CD14-positive monocyte (primary cell): ENCODE measurements at regions not wholly inside any gene's neighbourhood (a gene's known extent, or its start where the extent isn't known, plus 50 kb on each side); places are given as distances from the start of the nearest gene placed in this dataset.

Experiments
- DNase-seq, 3 donors: peaks; one replicate each; pipeline ENCODE4 v3.0.0-alpha.2; 2011 to 2022
- H2AFZ ChIP-seq: 2 replicates; pipeline ENCODE4 v1.6.0; 2012; ENCODE audit warnings: mild to moderate bottlenecking, low read depth, low read length, inconsistent platforms; ENCODE audit not compliant: insufficient read depth, poor library complexity, severe bottlenecking
- H3K27ac ChIP-seq, 2 donors: 1 replicate in 1 of 2; 2 replicates in 1 of 2; pipeline ENCODE4 v1.5.1; 2012 to 2013; ENCODE audit warnings: low read length in 2 of 2, control low read depth in 1 of 2, inconsistent platforms in 1 of 2, low read depth in 1 of 2, mild to moderate bottlenecking in 1 of 2
- H3K27me3 ChIP-seq, 2 donors: one replicate each; pipeline versions ENCODE4 v1.6.0 to v1.6.1; 2011 to 2013; ENCODE audit warnings: low read length in 2 of 2; ENCODE audit not compliant: control insufficient read depth in 2 of 2, insufficient read depth in 2 of 2
- H3K36me3 ChIP-seq, 2 donors: replicated peaks in 1 of 2; 1 replicate in 1 of 2; 2 replicates in 1 of 2; pipeline versions ENCODE4 v1.5.1 to v1.6.1; 2012 to 2013; ENCODE audit warnings: low read length in 2 of 2, control low read depth in 1 of 2, inconsistent platforms in 1 of 2, mild to moderate bottlenecking in 1 of 2; ENCODE audit not compliant: insufficient read depth in 2 of 2, control insufficient read depth in 1 of 2
- H3K4me1 ChIP-seq, 2 donors: 1 replicate in 1 of 2; 2 replicates in 1 of 2; pipeline versions ENCODE4 v1.5.1 to v1.6.1; 2012 to 2013; ENCODE audit warnings: low read length in 2 of 2, control low read depth in 1 of 2, inconsistent platforms in 1 of 2, mild to moderate bottlenecking in 1 of 2, moderate library complexity in 1 of 2; ENCODE audit not compliant: insufficient read depth in 2 of 2, control insufficient read depth in 1 of 2
- H3K4me2 ChIP-seq: replicated peaks from 2 replicates; pipeline ENCODE3; 2012; ENCODE audit warnings: low read length, moderate library complexity, mild to moderate bottlenecking; ENCODE audit not compliant: poor library complexity, severe bottlenecking; ENCODE audit errors: extremely low read depth
- H3K4me3 ChIP-seq, 3 experiments: fragments of 200-600 bp in 1 of 3; sonication (generic) in 1 of 3; replicated peaks in 1 of 3; 1 replicate in 2 of 3; 2 replicates in 1 of 3; pipeline ENCODE4 v1.5.1; 2011 to 2013; ENCODE audit warnings: low read length in 3 of 3, mild to moderate bottlenecking in 3 of 3, control low read depth in 2 of 3, low read depth in 2 of 3, inconsistent platforms in 1 of 3, moderate library complexity in 1 of 3
- H3K79me2 ChIP-seq: 2 replicates; pipeline ENCODE4 v1.6.0; 2012; ENCODE audit warnings: mild to moderate bottlenecking, control low read depth, inconsistent platforms, low read length, moderate library complexity; ENCODE audit not compliant: insufficient read depth
- H3K9ac ChIP-seq: 2 replicates; pipeline ENCODE4 v1.6.0; 2017; ENCODE audit warnings: low read length, mild to moderate bottlenecking; ENCODE audit not compliant: insufficient read depth, poor library complexity, severe bottlenecking
- H3K9me3 ChIP-seq, 2 donors: replicated peaks in 1 of 2; 1 replicate in 1 of 2; 2 replicates in 1 of 2; pipeline versions ENCODE4 v1.5.1 to v1.6.1; 2012 to 2013; ENCODE audit warnings: low read length in 2 of 2, control low read depth in 1 of 2; ENCODE audit not compliant: control insufficient read depth in 1 of 2, insufficient read depth in 1 of 2
- H4K20me1 ChIP-seq: 2 replicates; pipeline ENCODE4 v1.6.0; 2012; ENCODE audit warnings: mild to moderate bottlenecking, low read length, control low read depth, moderate library complexity; ENCODE audit not compliant: insufficient read depth
- H3K27ac Mint-ChIP-seq, 7 donors: one replicate each; pipeline ENCODE4 v1.8.0; 2020; ENCODE audit warnings: mild to moderate bottlenecking in 7 of 7, mixed read lengths in 7 of 7, moderate library complexity in 6 of 7, inconsistent platforms in 2 of 7
- H3K27me3 Mint-ChIP-seq, 3 donors: one replicate each; pipeline ENCODE4 v1.8.0; 2021 to 2022; ENCODE audit warnings: low read depth in 3 of 3, mild to moderate bottlenecking in 3 of 3, mixed read lengths in 3 of 3, moderate library complexity in 3 of 3, inconsistent platforms in 1 of 3
- H3K36me3 Mint-ChIP-seq, 2 donors: one replicate each; pipeline ENCODE4 v1.8.0; 2020; ENCODE audit warnings: mixed read lengths in 2 of 2, inconsistent platforms in 1 of 2, mild to moderate bottlenecking in 1 of 2
- H3K4me1 Mint-ChIP-seq: one replicate; pipeline ENCODE4 v1.8.0; 2020; ENCODE audit warnings: mild to moderate bottlenecking, mixed read lengths
- H3K4me3 Mint-ChIP-seq, 2 donors: one replicate each; pipeline ENCODE4 v1.8.0; 2020; ENCODE audit warnings: mild to moderate bottlenecking in 2 of 2, mixed read lengths in 2 of 2, moderate library complexity in 1 of 2
- H3K9me3 Mint-ChIP-seq, 7 donors: one replicate each; pipeline ENCODE4 v1.8.0; 2020 to 2022; ENCODE audit warnings: mixed read lengths in 7 of 7, mild to moderate bottlenecking in 6 of 7, moderate library complexity in 6 of 7, inconsistent platforms in 2 of 7
- CTCF ChIP-seq: fragments of 200-600 bp; IDR thresholded peaks from one replicate; pipeline ENCODE4 v1.8.0; 2022; ENCODE audit warnings: antibody characterized with exemption, mild to moderate bottlenecking
- WGBS: methylation state at CpG from one replicate; pipeline ENCODE4 v1.1.5; 2013; ENCODE audit warnings: missing lambda C conversion rate; ENCODE audit not compliant: insufficient coverage; 5-methylcytosine and 5-hydroxymethylcytosine counted together
- intact Hi-C, 2 donors: fragments of 100-400 bp; cut with micrococcal nuclease; formaldehyde crosslinking; loops; one replicate each; pipeline versions ENCODE4 v1.15.0 to v1.15.1; 2023

GRCh38 chr20:60559462-60559861 lies 601.2 kb downstream of the CDH26 start:
- no peaks in the 10 kb centered on the region for H3K27me3 ChIP-seq
- Mint-ChIP-seq H3K27ac (no peak overlapping the region), H3K4me1 (no peaks in the 10 kb centered on the region), H3K9me3 (peaks cover 0 to 3% (median 0%) of the 10 kb centered on the region in 7 donors), H3K27me3 (peaks cover 5 to 10% (median 7%) of the 10 kb centered on the region in 3 donors), H3K4me3 (no peak overlapping the region), H3K36me3 (no peaks in the 10 kb centered on the region)
- H3K9me3 ChIP-seq = no peaks in the 10 kb centered on the region
- no peak overlapping the region for H3K9ac ChIP-seq
- 70% methylated on average over 7 of the region's 7 CpGs for WGBS
- H3K79me2 ChIP-seq = no peaks in the 10 kb centered on the region
- H3K4me3 ChIP-seq = no peak overlapping the region
- DNase-seq = no peak
- H3K27ac ChIP-seq = no peak overlapping the region
- no peaks in the 10 kb centered on the region for H3K36me3 ChIP-seq
- intact Hi-C loops = no loop called here
- no peaks in the 10 kb centered on the region for H4K20me1 ChIP-seq
- no peaks in the 10 kb centered on the region for H3K4me1 ChIP-seq
- no peak for TF ChIP-seq CTCF
- H2AFZ ChIP-seq = no peak overlapping the region
- no peak overlapping the region for H3K4me2 ChIP-seq

GRCh38 chr20:60561052-60561451 lies 602.8 kb downstream of the CDH26 start:
- Histone ChIP-seq H3K4me3 (no peak overlapping the region), H3K9ac (no peak overlapping the region), H3K27me3 (no peaks in the 10 kb centered on the region), H3K9me3 (no peaks in the 10 kb centered on the region), H2AFZ (no peak overlapping the region), H4K20me1 (no peaks in the 10 kb centered on the region), H3K4me1 (no peaks in the 10 kb centered on the region), H3K4me2 (no peak overlapping the region), H3K36me3 (no peaks in the 10 kb centered on the region), H3K79me2 (no peaks in the 10 kb centered on the region), H3K27ac (no peak overlapping the region)
- Mint-ChIP-seq H3K27ac (no peak overlapping the region), H3K4me3 (no peak overlapping the region), H3K9me3 (peaks cover 0 to 3% (median 0%) of the 10 kb centered on the region in 7 donors), H3K27me3 (peaks cover 0 to 12% (median 12%) of the 10 kb centered on the region in 3 donors), H3K4me1 (no peaks in the 10 kb centered on the region), H3K36me3 (no peaks in the 10 kb centered on the region)
- WGBS = 82% methylated on average over 2 of the region's 3 CpGs
- intact Hi-C loops = no loop called here
- no peak for TF ChIP-seq CTCF
- no peak for DNase-seq
